Non-pigmented ciliary epithelial cell (primary cell): ENCODE measurements at regions not wholly inside any gene's neighbourhood (a gene's known extent, or its start where the extent isn't known, plus 50 kb on each side); places are given as distances from the start of the nearest gene placed in this dataset.

ENCODE experiments used
- DNase-seq: peaks from one replicate; pipeline ENCODE4 v3.0.0-alpha.2; 2010; ENCODE audit warnings: low read depth

DNA sequence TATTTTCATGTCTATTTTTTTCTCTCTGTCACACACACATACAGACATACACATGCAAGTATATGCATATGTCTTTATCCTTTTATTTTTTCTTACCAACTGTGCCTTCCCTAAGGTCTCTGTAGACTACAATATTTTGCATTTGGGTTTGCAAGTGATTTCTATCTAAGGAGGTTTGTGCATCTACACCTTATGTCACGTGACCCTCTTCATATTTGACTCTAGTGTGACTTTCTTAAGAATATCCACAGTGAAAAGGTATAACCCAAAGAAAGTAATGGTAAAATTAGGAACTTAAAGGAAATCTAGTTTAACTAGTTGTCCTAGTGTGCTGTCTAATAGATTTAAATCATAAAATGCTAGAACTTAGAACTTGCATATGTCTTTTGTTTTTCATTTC, 298.8 kb upstream of the LRIG3 start:
- DNase-seq: no peak

DNA sequence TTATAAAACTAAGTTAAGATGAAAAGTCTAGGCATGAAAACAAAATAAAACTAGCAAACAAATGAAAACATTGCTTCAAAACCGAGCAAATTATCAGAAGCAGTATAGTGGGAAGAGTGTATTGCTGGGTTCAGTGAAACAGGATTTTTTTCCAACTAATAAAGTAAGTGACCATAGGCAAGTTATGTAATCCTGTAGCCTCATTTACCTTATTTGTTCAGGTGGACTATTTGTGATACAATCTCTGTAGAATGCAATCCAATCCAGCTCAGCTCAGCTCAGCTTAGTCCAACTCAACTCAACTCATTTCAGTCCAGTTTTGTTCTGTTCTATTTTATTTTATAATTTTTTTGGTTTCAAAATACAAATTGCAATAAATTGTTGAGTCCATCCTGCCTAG, 276.7 kb upstream of the LRIG3 start:
- DNase-seq: no peak

DNA sequence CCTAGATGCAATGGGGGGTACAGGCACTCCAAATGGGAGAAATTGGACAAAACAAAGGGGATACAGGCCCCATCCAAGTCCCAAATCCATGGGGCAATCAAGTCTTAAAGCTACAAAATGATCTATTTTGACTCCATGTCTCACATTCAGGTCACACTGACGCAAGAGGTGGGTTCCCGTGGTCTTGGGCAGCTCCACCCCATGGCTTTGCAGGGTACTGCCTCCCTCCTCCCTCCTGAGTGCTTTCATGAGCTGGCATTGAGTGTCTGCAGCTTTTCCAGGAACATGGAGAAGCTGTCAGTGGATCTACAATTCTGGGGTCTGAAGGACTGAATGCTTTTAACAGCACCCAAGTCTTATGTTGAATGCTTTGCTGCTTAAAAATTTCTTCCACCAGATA, 274.5 kb upstream of the LRIG3 start:
- no peak for DNase-seq

GRCh38 chr12:59193476-59194050, 273.3 kb upstream of the LRIG3 start:
- DNase-seq: no peak

GRCh38 chr12:59191372-59191771, 271.1 kb upstream of the LRIG3 start:
- no peak for DNase-seq

DNA sequence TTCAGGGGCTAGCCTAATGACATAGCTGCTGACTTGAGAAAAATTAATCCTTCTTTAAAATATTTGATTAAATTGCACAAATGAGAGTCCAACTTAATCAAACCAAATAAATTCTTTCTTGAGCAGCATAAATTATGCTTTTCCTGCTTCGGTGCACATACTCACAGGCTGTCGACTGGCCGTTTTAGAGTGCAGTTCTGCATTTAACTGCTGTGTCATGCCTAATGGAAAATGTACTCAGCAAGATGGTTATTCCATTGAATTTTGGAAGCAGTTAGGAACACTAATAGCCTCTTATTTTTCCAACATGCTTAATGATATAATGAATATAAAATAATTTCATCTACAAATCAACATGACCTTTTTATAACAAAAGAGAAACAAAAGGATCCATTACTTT, 266.1 kb upstream of the LRIG3 start:
- DNase-seq: no peak

- DNase-seq: no peak
These were observed 265.0 kb upstream of the LRIG3 start for GRCh38 chr12:59185295-59185694.

- DNase-seq: no peak
These were observed 262.6 kb upstream of the LRIG3 start for GRCh38 chr12:59182658-59183455.

GRCh38 chr12:59182191-59182590, 261.9 kb upstream of the LRIG3 start:
- peak; percentile 24 for DNase-seq

DNA sequence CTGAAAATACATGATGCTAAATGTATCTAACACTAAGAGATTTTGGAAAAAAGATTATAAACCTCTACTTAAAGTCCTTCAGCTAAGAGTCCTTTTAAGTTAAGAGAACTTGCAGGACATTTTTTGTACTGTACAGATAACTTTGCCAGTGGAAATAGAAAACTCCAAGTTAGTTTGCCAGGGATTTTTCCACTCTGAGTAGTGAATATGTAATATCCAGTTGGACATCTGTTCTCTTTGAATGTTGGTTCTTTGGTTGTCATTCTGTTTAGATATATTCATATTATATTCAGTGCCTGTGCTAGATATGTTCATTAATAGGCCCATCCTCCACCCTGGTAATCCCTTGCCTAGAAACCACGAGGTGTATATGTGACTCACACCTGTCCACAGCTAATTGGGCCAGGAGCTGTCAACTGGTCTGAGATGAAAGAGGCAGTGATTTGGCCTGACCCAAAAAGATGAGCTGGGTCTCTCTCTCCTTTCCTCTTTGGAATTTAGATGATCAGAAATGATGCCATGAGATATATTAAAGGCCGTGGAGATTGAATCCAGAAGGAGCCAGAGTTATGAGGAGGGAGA, 261.0 kb upstream of the LRIG3 start:
- no peak for DNase-seq

- DNase-seq: no peak
These were observed 258.9 kb upstream of the LRIG3 start for GRCh38 chr12:59179231-59179630.

GRCh38 chr12:59173695-59174094, 253.4 kb upstream of the LRIG3 start:
- DNase-seq: no peak

GRCh38 chr12:59168647-59169046, 248.3 kb upstream of the LRIG3 start:
- DNase-seq: no peak

GRCh38 chr12:59166457-59166856, 246.2 kb upstream of the LRIG3 start:
- DNase-seq: no peak

DNA sequence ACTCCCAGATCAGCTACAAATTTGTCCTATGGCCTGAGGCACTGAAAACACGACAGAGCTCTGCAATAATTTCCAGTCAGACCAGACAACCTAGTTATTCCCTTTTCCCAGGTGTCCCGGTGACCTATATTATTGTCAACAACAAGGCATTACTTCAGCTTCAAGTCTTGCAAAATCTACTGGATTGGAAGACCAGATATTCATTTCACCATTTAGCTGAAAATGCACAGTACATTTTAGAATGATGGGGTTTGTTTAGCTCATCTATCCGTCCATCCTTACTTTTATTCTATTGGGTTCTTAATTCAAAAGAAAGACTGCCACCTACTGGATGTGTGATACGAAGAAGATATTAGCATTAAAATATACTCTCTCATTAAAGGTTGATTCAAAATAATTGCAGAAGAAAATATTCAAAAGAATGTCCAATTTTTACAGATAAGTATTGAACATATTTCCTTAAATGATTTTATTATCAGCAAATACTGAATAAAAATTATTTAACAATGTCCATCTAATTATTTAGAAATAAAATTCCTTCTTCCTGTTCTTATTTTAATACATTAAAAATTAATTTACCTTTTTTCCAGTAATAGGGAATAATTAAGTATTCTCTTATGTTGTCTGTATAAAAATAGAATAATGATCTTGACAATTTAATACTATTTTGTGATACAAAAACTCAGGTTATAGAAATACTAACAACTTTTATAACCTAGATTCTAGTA, 244.9 kb upstream of the LRIG3 start:
- no peak for DNase-seq

DNA sequence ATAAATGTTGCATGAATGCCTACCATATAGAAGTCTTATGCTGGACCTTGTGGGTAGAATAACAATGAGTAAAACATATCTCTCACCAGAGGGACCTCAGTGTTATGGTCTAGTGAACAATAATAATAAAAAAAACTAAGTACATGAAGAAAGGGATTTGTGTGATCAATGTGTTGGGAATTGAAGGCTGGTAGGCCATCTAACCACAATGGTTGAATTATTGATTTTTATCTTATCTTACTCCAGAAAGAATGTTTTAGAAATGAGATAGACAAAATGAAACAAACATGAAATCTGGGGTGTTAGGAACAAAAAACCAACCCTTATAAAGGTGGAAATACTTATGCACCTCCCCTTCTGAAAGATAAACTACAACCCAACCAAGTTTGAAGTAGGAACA, 243.9 kb upstream of the LRIG3 start:
- peak; percentile 59 for DNase-seq

DNA sequence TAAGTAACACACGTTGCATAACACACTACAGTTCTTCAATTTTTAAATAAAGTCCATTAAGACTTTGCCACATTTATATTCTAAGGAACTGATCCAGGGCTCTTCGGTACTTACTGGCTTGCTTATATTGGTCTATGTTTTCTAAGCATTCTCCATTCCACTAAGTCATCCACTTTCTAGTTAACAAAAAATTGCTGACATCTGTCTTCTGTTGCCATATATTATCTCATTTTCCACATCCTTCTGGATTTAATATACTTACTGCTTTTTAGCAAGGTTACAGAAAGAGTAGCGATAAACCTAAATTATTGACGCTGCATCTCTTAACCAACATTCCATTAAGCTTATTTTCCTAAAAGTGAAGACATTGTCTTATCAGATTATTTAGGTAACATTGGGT, 238.4 kb upstream of the LRIG3 start:
- DNase-seq: no peak

DNA sequence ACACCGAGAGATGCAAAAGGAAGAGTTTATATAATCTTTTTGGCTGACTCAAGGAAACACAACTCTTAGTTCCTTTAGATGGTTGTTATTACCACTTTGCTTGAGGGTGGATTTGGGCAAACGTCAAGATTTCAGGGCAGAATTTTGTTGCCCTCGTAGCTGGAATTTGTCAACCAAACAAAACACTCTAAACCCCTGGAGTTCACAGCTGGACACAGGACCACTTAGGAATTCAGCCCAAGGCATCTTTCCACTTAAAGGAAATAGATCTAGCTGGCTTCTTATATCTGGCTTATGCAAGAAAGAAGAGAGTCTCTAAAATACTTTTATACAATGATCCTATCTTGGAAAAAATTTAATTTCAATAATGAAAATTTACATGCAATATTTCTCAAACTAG, 237.8 kb upstream of the LRIG3 start:
- DNase-seq: no peak

GRCh38 chr12:59155448-59155847, 235.1 kb upstream of the LRIG3 start:
- no peak for DNase-seq

DNA sequence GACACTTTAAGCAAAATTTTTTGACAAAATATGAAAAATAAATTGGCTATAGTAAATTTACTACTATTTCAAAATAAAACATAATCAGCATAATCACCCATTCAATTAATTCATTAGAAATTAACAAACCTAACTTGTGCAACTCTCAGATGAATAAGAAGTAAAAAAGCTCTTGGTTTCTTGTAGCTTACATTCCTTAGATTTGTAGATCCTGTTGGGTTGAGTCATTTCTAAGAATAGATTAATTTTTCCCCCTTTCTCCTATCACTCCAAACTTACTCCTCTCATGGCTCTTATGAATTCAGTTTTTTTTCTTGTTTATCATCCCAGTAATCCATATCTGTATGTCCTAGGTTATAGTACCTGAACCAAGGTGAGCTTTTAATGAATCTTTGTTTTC, 230.9 kb upstream of the LRIG3 start:
- no peak for DNase-seq

DNA sequence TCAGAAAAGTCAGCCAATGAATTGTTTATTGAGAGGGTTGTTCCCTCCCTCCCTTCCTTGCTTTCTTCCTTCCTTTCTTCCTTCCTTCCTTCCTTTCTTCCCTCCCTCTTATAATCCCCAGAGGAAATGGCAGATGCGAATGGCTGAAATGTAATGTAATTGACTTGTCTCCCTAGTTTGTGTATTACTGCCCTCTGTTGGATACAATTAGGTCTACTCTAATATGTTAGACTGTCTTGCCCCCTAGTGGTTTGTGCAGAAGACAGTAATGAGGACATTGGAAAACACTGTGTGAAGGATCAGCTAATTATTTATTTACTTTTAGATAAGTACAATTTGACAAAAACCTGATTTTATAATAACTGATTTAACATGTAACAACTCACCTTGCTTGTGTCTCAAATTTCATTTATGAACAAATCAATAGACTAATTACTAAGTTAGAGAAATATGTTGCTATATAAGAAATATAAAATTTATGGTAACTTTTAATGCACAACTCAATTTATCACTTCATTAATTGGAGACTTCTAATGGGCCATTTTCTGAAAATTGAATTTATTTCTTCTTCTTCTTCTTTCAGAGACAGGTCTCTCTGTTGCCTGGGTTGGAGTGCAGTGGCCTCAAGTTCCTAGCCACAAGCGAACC, 229.8 kb upstream of the LRIG3 start:
- peak; percentile 60 for DNase-seq

DNA sequence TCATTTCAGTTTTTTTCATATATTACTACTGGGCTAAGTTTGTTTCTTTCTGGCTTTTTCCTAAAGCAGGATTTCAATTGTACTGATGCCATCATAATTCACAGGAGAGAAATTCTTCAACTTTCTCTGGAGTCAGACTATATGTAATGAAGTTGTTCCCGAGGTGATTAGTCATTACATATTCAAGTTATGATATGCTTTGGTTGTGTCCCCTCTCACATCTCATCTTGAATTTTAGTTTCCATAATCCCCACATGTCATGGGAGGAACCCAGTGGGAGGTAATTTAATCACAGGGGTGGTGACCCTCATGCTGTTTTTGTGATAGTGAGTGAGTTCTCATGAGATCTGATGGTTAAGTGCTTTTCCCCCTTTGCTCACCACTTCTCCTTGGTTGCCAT, 227.5 kb upstream of the LRIG3 start:
- no peak for DNase-seq
